Thymus (tissue), 11 donors: ENCODE measurements at regions not wholly inside any gene's neighbourhood (a gene's known extent, or its start where the extent isn't known, plus 50 kb on each side); places are given as distances from the start of the nearest gene placed in this dataset.

Experiments
- DNase-seq, 9 donors: peaks; one replicate each; pipeline ENCODE4 v3.0.0-alpha.2; 2013; ENCODE audit warnings: low spot score in 9 of 9, low read depth in 6 of 9, missing footprints in 1 of 9
- H3K27ac ChIP-seq, 2 donors: one replicate each; pipeline ENCODE4 v1.5.1; 2013; ENCODE audit warnings: control low read depth in 1 of 2, low read depth in 1 of 2, low read length in 1 of 2, mild to moderate bottlenecking in 1 of 2, moderate library complexity in 1 of 2
- H3K27me3 ChIP-seq, 2 donors: one replicate each; pipeline ENCODE4 v1.5.1; 2013; ENCODE audit warnings: low read length in 1 of 2; ENCODE audit not compliant: control insufficient read depth in 2 of 2, insufficient read depth in 1 of 2
- H3K36me3 ChIP-seq, 2 donors: one replicate each; pipeline ENCODE4 v1.5.1; 2013; ENCODE audit warnings: low read length in 1 of 2, mild to moderate bottlenecking in 1 of 2, moderate library complexity in 1 of 2; ENCODE audit not compliant: control insufficient read depth in 2 of 2, insufficient read depth in 2 of 2
- H3K4me1 ChIP-seq, 2 donors: one replicate each; pipeline ENCODE4 v1.5.1; 2013; ENCODE audit warnings: low read length in 2 of 2; ENCODE audit not compliant: control insufficient read depth in 2 of 2, insufficient read depth in 2 of 2
- H3K4me3 ChIP-seq, 2 donors: one replicate each; pipeline ENCODE4 v1.5.1; 2013; ENCODE audit warnings: low read length in 2 of 2, control low read depth in 1 of 2, mild to moderate bottlenecking in 1 of 2
- H3K9me3 ChIP-seq, 2 donors: one replicate each; pipeline ENCODE4 v1.5.1; 2013; ENCODE audit warnings: low read length in 1 of 2, mild to moderate bottlenecking in 1 of 2; ENCODE audit not compliant: control insufficient read depth in 2 of 2, insufficient read depth in 1 of 2
- WGBS: extraction: QIAGEN DNeasy Blood & Tissue Kit; methylation state at CpG from one replicate; pipeline ENCODE4 v1.1.7; 2013; 5-methylcytosine and 5-hydroxymethylcytosine counted together
- donor health status: healthy.

DNA sequence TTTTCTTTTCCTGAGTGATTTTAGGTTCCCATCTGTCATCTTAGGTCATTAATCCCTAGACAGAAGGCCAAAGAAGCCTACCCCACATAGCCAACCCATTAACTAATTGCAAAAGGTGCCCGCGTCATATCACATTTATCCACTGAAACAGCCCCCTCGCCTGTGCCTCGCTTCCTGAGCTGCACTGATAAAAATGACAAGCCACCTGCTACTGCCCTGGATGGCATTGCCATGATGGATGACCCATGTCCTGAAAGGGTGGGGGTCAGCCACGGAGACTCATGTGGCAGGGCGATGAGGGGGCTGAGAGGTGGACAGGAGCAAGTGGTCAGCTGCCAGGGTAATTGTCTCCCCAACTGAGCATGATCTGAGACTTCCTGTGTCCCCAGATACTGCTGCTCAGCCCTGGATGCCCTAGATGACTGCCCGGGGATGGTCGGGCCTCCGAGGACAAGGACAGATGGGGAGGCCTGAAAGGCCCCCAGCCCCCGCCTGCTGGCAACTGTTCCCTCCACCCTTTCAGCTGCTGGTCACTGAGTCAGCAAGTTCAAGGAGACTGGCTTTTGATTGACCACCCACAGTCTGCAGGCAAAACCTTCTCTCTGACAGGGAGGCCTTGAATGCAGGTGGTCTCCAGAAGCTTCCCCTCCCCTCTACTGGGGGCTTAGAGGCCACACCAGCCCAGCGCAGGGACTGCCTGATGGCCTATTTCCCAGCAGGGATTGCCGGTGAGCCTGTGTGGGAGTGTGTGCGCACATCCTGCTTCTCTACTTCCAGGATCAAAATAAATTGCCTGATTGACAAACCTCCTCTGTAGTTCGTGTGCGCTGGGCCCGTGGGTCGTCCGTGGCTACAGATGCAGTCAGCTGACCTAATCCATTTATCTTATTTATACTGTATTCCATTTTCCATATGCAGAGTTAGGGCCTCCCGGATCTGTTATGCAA, 496.3 kb downstream of the BCOR start:
- Histone ChIP-seq H3K36me3 (no peaks in the 10 kb centered on the region), H3K4me3 (no peak overlapping the region), H3K4me1 (no peaks in the 10 kb centered on the region), H3K27ac (no peak overlapping the region), H3K9me3 (no peaks in the 10 kb centered on the region), H3K27me3 (no peaks in the 10 kb centered on the region)
- no peak for DNase-seq
- 90% methylated on average over 19 of the region's 19 CpGs for WGBS

DNA sequence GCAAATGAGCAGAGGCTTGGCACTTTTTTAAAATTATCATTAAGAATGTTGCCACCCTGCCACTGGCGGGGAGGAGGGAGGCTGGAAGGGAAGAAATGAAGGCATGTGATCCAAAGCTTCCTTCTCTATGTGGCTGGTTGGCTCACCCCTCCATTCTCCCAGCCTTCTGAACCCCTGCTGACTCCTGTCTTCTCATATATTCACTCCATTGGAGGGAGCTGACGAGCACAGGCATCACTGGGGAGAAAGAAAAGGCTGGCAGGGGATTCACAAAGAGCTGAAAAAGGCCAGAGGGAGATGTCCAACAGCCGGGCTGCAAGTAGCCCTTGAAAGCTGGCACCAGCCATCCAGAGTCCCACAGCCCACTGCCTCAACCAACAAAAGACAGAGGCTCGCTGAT, 495.6 kb downstream of the BCOR start:
- Histone ChIP-seq H3K4me1 (no peaks in the 10 kb centered on the region), H3K4me3 (no peak overlapping the region), H3K27ac (no peak overlapping the region), H3K9me3 (no peaks in the 10 kb centered on the region), H3K36me3 (no peaks in the 10 kb centered on the region), H3K27me3 (no peaks in the 10 kb centered on the region)
- 93% methylated on average over 4 of the region's 4 CpGs for WGBS
- DNase-seq, result no peak

DNA sequence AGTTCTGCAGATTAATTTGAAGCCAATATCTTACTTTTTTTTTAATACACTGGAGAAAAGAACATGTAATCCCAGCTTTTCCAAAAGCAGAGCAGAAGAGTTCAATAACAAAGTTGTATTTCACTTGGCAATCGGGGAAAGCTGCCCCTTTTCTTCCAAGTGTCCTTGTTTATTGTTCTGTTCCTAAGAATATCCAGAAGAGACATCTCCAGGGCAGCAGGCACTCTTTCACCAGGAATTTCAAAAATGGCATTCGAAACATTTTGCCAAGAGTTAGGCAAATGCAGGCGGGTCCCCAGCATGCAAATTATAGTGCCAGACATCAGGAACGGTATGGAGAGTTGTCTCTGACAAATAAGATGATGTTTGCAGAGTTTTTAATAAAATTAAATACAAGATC, 494.5 kb downstream of the BCOR start:
- H3K9me3 ChIP-seq, result no peaks in the 10 kb centered on the region
- no peak overlapping the region for H3K27ac ChIP-seq
- WGBS, result 74% methylated on average over 4 of the region's 4 CpGs
- H3K36me3 ChIP-seq, result no peaks in the 10 kb centered on the region
- DNase-seq, result no peak
- H3K27me3 ChIP-seq, result no peaks in the 10 kb centered on the region
- no peaks in the 10 kb centered on the region for H3K4me1 ChIP-seq
- no peak overlapping the region for H3K4me3 ChIP-seq

DNA sequence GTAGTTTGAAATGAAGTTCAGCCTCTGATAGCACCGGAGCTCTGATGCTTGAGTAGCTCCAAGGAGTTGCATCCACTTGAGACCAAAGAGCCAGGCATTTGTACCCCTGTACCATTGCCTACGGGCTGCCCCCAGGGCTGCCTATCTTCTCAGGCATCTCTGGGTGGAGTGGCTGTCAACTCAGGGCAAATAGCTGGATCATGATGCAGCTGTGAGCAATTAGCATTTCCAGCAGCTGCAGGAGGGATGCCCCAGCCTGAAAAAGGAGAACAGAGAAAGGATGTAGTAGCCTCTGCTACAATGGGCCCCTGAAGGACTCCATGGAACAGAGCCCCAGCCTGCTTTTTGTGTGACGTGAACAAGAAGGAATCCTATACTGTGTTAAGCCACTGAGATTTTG, 492.6 kb downstream of the BCOR start:
- H3K27ac ChIP-seq, result no peak overlapping the region
- WGBS, result 86% methylated on average over 3 of the region's 3 CpGs
- H3K4me3 ChIP-seq, result no peak overlapping the region
- no peaks in the 10 kb centered on the region for H3K9me3 ChIP-seq
- DNase-seq, result no peak
- H3K36me3 ChIP-seq, result no peaks in the 10 kb centered on the region
- H3K27me3 ChIP-seq, result no peaks in the 10 kb centered on the region
- H3K4me1 ChIP-seq, result no peaks in the 10 kb centered on the region

DNA sequence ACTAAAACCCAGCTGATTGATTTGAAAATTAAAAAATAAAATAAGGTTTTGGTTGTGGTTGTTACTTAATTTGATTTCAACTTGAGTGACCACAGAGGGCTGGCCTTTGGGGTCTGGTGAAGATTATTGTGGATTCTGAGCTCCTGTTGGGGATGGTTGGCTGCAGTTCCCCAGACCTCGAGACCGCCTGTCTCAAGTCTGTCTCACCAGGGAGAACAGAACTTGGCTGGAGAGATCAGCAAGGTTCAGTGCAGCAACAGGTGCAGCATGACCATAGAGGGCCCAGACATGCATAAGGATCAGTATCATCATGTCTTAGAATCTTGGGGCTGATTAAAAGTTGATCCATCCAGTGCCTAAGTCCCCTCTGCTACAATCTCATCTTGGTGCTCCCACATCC, 491.9 kb downstream of the BCOR start:
- no peak for DNase-seq
- no peaks in the 10 kb centered on the region for H3K4me1 ChIP-seq
- H3K9me3 ChIP-seq, result no peaks in the 10 kb centered on the region
- H3K4me3 ChIP-seq, result no peak overlapping the region
- no peak overlapping the region for H3K27ac ChIP-seq
- no peaks in the 10 kb centered on the region for H3K27me3 ChIP-seq
- H3K36me3 ChIP-seq, result no peaks in the 10 kb centered on the region
- WGBS, result 98% methylated on average over 2 of the region's 2 CpGs

DNA sequence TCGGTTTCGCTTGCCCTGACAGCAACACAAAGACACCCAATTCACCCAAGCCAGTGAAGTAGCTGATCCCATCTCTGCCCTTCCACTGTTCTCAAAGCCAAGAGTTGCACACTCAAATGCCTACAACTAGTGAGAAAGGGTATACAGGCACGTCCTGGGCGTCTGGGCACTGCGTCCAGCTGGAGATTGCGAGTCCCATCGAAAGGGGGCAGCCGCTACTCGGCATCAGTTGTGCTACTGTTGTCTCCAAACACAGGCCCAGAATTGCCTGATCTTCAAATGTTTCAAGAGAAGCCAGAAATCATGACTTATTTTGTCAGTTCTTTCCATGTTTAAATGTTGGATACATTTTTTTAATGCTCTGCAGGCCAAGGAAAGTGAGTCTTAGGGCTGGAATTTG, 487.8 kb downstream of the BCOR start:
- DNase-seq, result no peak
- WGBS, result 96% methylated on average over 9 of the region's 9 CpGs
- Histone ChIP-seq H3K36me3 (no peaks in the 10 kb centered on the region), H3K4me3 (no peak overlapping the region), H3K27me3 (peaks cover 0 to 23% of the 10 kb centered on the region in 2 donors), H3K9me3 (no peaks in the 10 kb centered on the region), H3K4me1 (peaks cover 6 to 16% of the 10 kb centered on the region in 2 donors), H3K27ac (no peak overlapping the region)

DNA sequence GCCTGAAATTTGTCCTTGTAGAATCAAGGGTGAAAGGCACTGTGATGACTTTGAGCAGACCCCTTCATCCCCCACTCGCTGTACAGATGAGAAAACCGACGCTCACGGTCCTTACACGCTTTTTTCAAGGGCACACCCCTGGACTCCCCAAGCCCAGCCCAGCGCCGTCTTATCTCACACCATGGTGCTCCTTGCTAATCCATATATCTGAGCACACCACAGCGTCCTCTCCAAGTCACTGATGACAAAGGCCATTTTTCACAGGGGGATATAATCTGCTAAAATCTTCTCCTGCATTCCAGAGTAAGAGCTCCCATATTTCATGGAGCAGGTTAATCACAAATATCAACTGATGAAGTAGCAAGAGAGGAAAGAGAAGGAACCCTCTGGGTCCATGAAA, 486.3 kb downstream of the BCOR start:
- WGBS, result 97% methylated on average over 8 of the region's 8 CpGs
- Histone ChIP-seq H3K4me1 (peaks cover 6 to 16% of the 10 kb centered on the region in 2 donors), H3K9me3 (no peaks in the 10 kb centered on the region), H3K4me3 (no peak overlapping the region), H3K27ac (no peak overlapping the region), H3K27me3 (peaks cover 0 to 25% of the 10 kb centered on the region in 2 donors), H3K36me3 (no peaks in the 10 kb centered on the region)
- no peak for DNase-seq

DNA sequence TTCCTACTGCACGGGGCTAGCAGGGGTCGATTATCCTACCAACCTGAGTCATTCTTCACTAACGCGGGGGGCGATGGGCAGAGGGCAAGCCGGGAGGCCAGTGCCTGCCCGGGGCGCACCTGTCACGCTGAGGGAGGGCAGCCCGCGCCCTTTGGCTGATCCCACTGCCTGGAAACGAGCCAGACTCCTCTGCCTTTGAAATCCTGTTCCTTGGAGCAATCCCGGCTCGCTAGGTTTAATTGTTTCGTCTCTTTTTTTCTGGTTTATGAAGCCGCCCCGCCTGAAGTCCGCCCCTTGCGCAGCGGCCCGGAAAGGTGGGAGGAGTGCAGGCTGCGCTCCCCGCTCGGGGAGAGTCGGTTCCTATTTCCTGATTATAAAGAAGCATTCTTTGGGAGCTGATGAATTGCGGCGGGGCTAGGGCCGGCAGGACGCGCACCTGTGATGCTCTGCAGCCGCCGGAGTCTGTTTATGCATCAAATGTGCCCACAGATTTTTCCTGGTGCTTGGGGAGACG, 484.2 kb downstream of the BCOR start:
- DNase-seq, result peak in 1 of 9 donors; percentile 20
- peaks cover 0 to 25% of the 10 kb centered on the region in 2 donors for H3K27me3 ChIP-seq
- H3K36me3 ChIP-seq, result no peaks in the 10 kb centered on the region
- no peaks in the 10 kb centered on the region for H3K9me3 ChIP-seq
- H3K27ac ChIP-seq, result no peak overlapping the region
- WGBS, result under 1% methylated on average over 33 of the region's 33 CpGs
- H3K4me3 ChIP-seq, result peak overlapping the region in 1 of 2 donors; percentile 43
- peaks cover 6 to 16% of the 10 kb centered on the region in 2 donors for H3K4me1 ChIP-seq

DNA sequence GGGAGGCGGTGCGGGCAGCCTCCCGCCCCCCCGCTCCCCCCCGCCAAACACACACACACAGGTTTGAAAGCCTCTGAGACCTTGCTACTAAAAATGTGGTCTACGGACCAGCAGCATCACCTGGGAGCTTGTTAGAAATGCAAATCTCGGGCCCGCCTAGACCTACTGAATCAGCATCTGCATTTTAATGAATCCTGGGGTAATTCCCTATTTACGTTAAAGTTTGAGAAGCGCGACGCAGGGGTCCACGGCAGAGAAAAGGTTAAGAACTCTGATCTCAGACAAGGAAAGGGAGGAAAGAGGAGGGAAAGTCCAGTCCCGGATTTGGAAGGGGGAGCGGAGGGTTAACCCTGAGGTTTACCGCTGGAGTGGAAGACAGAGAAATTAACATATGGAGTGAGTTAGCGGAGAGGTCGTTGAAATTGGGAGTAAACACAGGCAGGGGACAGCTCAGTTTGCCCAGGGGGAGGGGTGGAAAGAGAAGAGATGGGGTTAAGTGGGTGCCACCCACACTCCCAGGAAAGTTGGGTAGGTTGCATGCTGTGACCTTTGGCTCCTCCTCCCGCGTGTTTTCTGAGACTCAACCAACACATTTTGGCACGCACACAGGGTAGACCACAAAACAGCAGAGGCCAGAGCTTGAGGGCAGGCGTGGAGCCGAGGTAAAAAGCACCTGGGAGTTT, 483.6 kb downstream of the BCOR start:
- Histone ChIP-seq H3K9me3 (no peaks in the 10 kb centered on the region), H3K27me3 (peaks cover 0 to 25% of the 10 kb centered on the region in 2 donors), H3K4me1 (peaks cover 6 to 16% of the 10 kb centered on the region in 2 donors), H3K4me3 (peak overlapping the region in 1 of 2 donors; percentile 43), H3K27ac (no peak overlapping the region), H3K36me3 (no peaks in the 10 kb centered on the region)
- 2% methylated on average over 23 of the region's 23 CpGs for WGBS
- DNase-seq, result peak in 1 of 9 donors; percentile 19
